DOHH2 (cell line): ENCODE measurements at regions not wholly inside any gene's neighbourhood (a gene's known extent, or its start where the extent isn't known, plus 50 kb on each side); places are given as distances from the start of the nearest gene placed in this dataset.
"Not testable (repeated sequence)": the region's sequence is repeated elsewhere in the genome, so short reads cannot be mapped to it uniquely, and the experiment has no call there.

Experiments used
- H3F3A ChIP-seq: fragments of 200-600 bp; sonication (generic), shearing (Covaris generic); 2 replicates; pipeline ENCODE4 v1.6.0; 2016; ENCODE audit warnings: antibody characterized with exemption, mild to moderate bottlenecking; ENCODE audit not compliant: control insufficient read depth, insufficient read depth
- H3K27ac ChIP-seq: fragments of 200-600 bp; sonication (generic); 2 replicates; pipeline ENCODE4 v1.5.1; 2014; ENCODE audit warnings: low read depth, mild to moderate bottlenecking, low read length, moderate library complexity
- H3K27me3 ChIP-seq: fragments of 200-600 bp; sonication (generic); 2 replicates; pipeline ENCODE4 v1.6.1; 2014; ENCODE audit warnings: mild to moderate bottlenecking, low read length, mixed read lengths; ENCODE audit not compliant: control insufficient read depth
- H3K36me3 ChIP-seq: fragments of 200-600 bp; sonication (generic); 2 replicates; pipeline ENCODE4 v1.6.1; 2014; ENCODE audit warnings: mild to moderate bottlenecking, low read length, moderate library complexity, mixed read lengths; ENCODE audit not compliant: control insufficient read depth
- H3K4me1 ChIP-seq: fragments of 200-600 bp; sonication (generic); 2 replicates; pipeline ENCODE4 v1.6.1; 2014; ENCODE audit warnings: mild to moderate bottlenecking, low read length, mixed read lengths; ENCODE audit not compliant: control insufficient read depth
- H3K4me2 ChIP-seq: fragments of 200-600 bp; sonication (generic); 2 replicates; pipeline ENCODE4 v1.6.0; 2014; ENCODE audit warnings: mild to moderate bottlenecking, low read length, moderate library complexity
- H3K4me3 ChIP-seq: fragments of 200-600 bp; sonication (generic); 2 replicates; pipeline ENCODE4 v1.5.1; 2014; ENCODE audit warnings: mild to moderate bottlenecking, low read length, mixed read lengths
- H3K79me2 ChIP-seq: fragments of 200-600 bp; sonication (generic); 2 replicates; pipeline ENCODE4 v1.6.1; 2014; ENCODE audit warnings: mild to moderate bottlenecking, low read length, mixed read lengths; ENCODE audit not compliant: control insufficient read depth
- H3K9me2 ChIP-seq: fragments of 200-600 bp; sonication (generic); replicated peaks from 2 replicates; pipeline ENCODE4 v1.6.1; 2014; ENCODE audit warnings: mild to moderate bottlenecking, low read length, mixed read lengths; ENCODE audit not compliant: control insufficient read depth
- H3K9me3 ChIP-seq: fragments of 200-600 bp; sonication (generic); 2 replicates; pipeline ENCODE4 v1.6.1; 2014; ENCODE audit warnings: antibody characterized with exemption, low read length, mixed read lengths; ENCODE audit not compliant: control insufficient read depth, insufficient read depth
- H4K20me1 ChIP-seq: fragments of 200-600 bp; sonication (generic); 2 replicates; pipeline ENCODE4 v1.6.0; 2014; ENCODE audit warnings: low read depth, mild to moderate bottlenecking, antibody characterized with exemption, low read length, moderate library complexity; ENCODE audit not compliant: control insufficient read depth, insufficient read depth

DNA sequence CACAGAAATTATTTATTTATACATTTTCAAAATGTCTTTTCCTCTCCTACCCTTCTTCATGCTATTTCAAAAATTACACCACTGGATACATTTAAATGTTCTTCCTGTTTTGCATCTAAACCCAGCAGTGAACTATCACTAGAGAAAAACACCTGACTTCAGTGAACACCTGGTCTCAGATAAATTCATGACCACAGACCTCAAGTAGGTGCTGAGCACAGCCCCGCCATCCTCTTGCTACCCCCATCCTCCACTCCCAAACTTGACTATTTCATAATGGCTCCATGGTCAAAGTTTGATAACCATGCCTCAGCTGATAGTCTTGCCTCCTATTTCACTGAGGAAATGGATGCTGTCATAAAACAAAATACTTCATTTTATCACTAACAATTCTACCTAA, 56.6 kb upstream of the POMZP3 start:
- not testable (repeated sequence) for H3K9me2 ChIP-seq

DNA sequence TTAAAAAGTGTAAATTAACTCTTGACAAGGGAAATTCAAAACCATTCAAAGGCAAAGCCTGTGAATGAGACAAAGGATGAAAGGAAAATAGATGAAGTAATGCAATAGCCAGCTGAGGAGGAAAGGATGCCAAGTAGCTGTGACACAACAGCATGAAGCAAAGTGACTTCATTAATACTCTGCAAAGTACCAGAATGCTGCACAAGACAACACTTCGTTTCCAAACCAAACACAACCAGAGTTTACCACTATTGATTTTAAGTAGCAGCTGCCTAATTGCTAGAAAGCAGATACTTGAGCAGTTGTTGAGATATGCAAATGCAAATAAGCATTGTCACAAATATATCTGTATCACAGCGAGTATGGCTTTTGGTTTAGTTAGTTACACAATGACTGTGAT, 54.7 kb upstream of the POMZP3 start:
- not testable (repeated sequence) for H3K36me3 ChIP-seq, H3K9me2 ChIP-seq, H3F3A ChIP-seq, H3K27me3 ChIP-seq, H3K4me2 ChIP-seq, H3K4me3 ChIP-seq, H3K79me2 ChIP-seq, H3K27ac ChIP-seq, H4K20me1 ChIP-seq, H3K9me3 ChIP-seq
- peaks cover 11% of the 10 kb centered on the region for H3K4me1 ChIP-seq

More for the DNA sequence above, 56.6 kb upstream of the POMZP3 start:
- H3K79me2 ChIP-seq, H3K4me3 ChIP-seq, H3K27me3 ChIP-seq, H3K36me3 ChIP-seq, H3F3A ChIP-seq, H4K20me1 ChIP-seq, H3K27ac ChIP-seq, H3K4me2 ChIP-seq, H3K9me3 ChIP-seq: not testable (repeated sequence)
- H3K4me1 ChIP-seq = peaks cover 11% of the 10 kb centered on the region

GRCh38 chr7:76679174-76679573, 52.1 kb upstream of the POMZP3 start:
- H3K9me2 ChIP-seq, H3K4me3 ChIP-seq, H4K20me1 ChIP-seq, H3F3A ChIP-seq, H3K9me3 ChIP-seq, H3K27ac ChIP-seq, H3K4me2 ChIP-seq, H3K36me3 ChIP-seq, H3K27me3 ChIP-seq, H3K79me2 ChIP-seq: not testable (repeated sequence)
- H3K4me1 ChIP-seq = peaks cover 11% of the 10 kb centered on the region

- H3K4me1 ChIP-seq, H3K4me3 ChIP-seq, H3F3A ChIP-seq, H3K4me2 ChIP-seq, H4K20me1 ChIP-seq, H3K27me3 ChIP-seq, H3K36me3 ChIP-seq, H3K27ac ChIP-seq, H3K9me3 ChIP-seq, H3K79me2 ChIP-seq, H3K9me2 ChIP-seq: not testable (repeated sequence)
Measured at GRCh38 chr7:76678500-76678899, 51.4 kb upstream of the POMZP3 start.

DNA sequence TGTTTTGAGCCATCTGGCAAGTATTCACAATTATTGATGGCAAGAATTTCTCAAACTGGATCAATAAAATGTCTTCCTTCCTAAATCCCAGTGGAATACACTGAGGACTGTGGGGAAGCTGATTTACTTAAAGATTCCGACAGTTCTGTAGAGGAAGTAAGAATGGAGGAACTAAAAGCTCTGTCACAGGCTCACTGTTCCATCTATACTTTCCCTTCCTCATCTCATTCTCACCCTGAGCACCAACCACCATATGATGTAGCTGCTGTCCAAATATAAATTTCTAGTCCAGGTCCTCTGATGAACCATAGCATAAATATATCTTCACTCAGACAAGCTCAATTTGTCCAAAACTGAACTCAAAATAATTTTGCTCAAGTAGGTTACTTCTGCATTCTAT, 49.8 kb upstream of the POMZP3 start:
- not testable (repeated sequence) for H3K4me2 ChIP-seq, H3F3A ChIP-seq, H3K4me3 ChIP-seq, H3K27me3 ChIP-seq, H3K9me2 ChIP-seq, H3K36me3 ChIP-seq, H3K27ac ChIP-seq, H3K79me2 ChIP-seq, H4K20me1 ChIP-seq, H3K4me1 ChIP-seq, H3K9me3 ChIP-seq
